Activated CD8-positive, alpha-beta memory T cell treated with anti-CD3 and anti-CD28 coated beads, Interleukin-2, amount 10 ng/mL, durations not matched to agents 7 days and 5 days (primary cell): ENCODE measurements at regions not wholly inside any gene's neighbourhood (a gene's known extent, or its start where the extent isn't known, plus 50 kb on each side); places are given as distances from the start of the nearest gene placed in this dataset.

Experiments
- ATAC-seq: fragments of 150-1000 bp; cut with Tn5 transposase; one replicate; pipeline ENCODE4 v1.10.0; 2021; ENCODE audit warnings: moderate library complexity
- CTCF ChIA-PET: fragments of 350-600 bp; sonication (Branson Sonifier 250); formaldehyde crosslinking; loops from one replicate; lab custom pipeline; 2021; ENCODE audit warnings: antibody characterized with exemption; lab: Charles Lee
- DNase-seq: peaks from one replicate; pipeline ENCODE4 v3.0.0-alpha.2; 2020
- H3K27ac Mint-ChIP-seq: one replicate; pipeline ENCODE4 v1.8.0; 2021; ENCODE audit warnings: mild to moderate bottlenecking, mixed read lengths
- H3K27me3 Mint-ChIP-seq: one replicate; pipeline ENCODE4 v1.8.0; 2021; ENCODE audit warnings: mixed read lengths
- H3K36me3 Mint-ChIP-seq: one replicate; pipeline ENCODE4 v1.8.0; 2021; ENCODE audit warnings: mild to moderate bottlenecking, mixed read lengths
- H3K4me1 Mint-ChIP-seq: one replicate; pipeline ENCODE4 v1.8.0; 2021; ENCODE audit warnings: mixed read lengths
- H3K4me3 Mint-ChIP-seq: one replicate; pipeline ENCODE4 v1.8.0; 2021; ENCODE audit warnings: mild to moderate bottlenecking, moderate library complexity, mixed read lengths
- H3K9me3 Mint-ChIP-seq: one replicate; pipeline ENCODE4 v1.8.0; 2022; ENCODE audit warnings: low read depth, mixed read lengths

- CTCF ChIA-PET, result no interaction called here
- no peak for DNase-seq
- Mint-ChIP-seq H3K4me3 (no peak overlapping the region), H3K27ac (no peak overlapping the region), H3K27me3 (no peaks in the 10 kb centered on the region), H3K9me3 (peaks cover 3% of the 10 kb centered on the region), H3K4me1 (no peaks in the 10 kb centered on the region), H3K36me3 (no peaks in the 10 kb centered on the region)
- ATAC-seq, result no peak
These were observed 855.8 kb upstream of the LRRC4C start for GRCh38 chr11:42315267-42315666.

DNA sequence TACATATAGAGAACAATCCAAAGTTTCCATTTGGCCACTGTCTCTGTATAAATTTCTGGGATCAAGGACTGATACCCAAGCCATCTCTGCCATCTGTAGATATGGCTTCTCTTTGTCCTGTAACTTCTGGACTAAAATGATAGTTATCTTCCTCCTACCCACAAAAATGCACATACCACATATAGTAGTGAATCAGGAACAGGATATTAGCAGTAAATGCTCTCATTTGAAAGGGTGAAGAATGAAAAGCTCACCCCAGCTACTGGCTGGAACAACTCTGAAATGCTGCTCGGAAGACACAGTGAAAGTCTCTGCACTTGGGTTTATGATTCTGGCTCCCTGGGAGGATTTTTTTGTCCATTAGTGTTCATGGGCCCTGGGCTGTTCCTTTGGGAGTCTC is 856.4 kb upstream of the LRRC4C start:
- CTCF ChIA-PET, result no interaction called here
- no peak overlapping the region for H3K27ac Mint-ChIP-seq

DNA sequence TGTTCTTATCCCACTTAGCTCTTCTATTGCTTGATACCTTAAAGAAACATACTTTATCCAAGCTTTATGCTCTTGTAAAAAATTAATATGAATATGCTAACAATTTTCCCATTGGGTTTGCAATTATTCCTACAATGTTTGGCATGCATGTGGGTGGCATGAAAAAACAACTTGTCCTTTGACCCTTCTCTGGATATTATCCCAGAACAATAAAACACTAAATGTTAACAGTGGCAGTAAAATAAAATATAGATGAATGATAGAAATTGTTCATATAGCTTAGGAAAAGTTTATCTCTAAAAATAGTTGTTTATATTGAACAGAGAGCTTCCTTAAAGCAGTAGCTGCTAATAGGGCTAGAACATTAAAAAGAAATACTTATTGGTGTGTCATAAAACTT is 860.5 kb upstream of the LRRC4C start:
- Mint-ChIP-seq H3K36me3 (no peaks in the 10 kb centered on the region), H3K27ac (no peak overlapping the region), H3K27me3 (no peaks in the 10 kb centered on the region), H3K4me3 (no peak overlapping the region), H3K9me3 (peaks cover 5% of the 10 kb centered on the region), H3K4me1 (no peaks in the 10 kb centered on the region)
- no peak for ATAC-seq
- CTCF ChIA-PET, result no interaction called here
- no peak for DNase-seq

More for the DNA sequence above, 856.4 kb upstream of the LRRC4C start:
- Mint-ChIP-seq H3K4me1 (no peaks in the 10 kb centered on the region), H3K9me3 (peaks cover 3% of the 10 kb centered on the region), H3K36me3 (no peaks in the 10 kb centered on the region), H3K4me3 (no peak overlapping the region), H3K27me3 (no peaks in the 10 kb centered on the region)
- DNase-seq (no peak), ATAC-seq (no peak)

GRCh38 chr11:42329929-42330565 is 870.6 kb upstream of the LRRC4C start:
- H3K4me1 Mint-ChIP-seq, result no peaks in the 10 kb centered on the region
- no peaks in the 10 kb centered on the region for H3K36me3 Mint-ChIP-seq
- DNase-seq (no peak), ATAC-seq (no peak)
- H3K9me3 Mint-ChIP-seq, result peaks cover 8% of the 10 kb centered on the region
- H3K27ac Mint-ChIP-seq, result no peak overlapping the region
- no peak overlapping the region for H3K4me3 Mint-ChIP-seq
- CTCF ChIA-PET, result no interaction called here
- H3K27me3 Mint-ChIP-seq, result no peaks in the 10 kb centered on the region

DNA sequence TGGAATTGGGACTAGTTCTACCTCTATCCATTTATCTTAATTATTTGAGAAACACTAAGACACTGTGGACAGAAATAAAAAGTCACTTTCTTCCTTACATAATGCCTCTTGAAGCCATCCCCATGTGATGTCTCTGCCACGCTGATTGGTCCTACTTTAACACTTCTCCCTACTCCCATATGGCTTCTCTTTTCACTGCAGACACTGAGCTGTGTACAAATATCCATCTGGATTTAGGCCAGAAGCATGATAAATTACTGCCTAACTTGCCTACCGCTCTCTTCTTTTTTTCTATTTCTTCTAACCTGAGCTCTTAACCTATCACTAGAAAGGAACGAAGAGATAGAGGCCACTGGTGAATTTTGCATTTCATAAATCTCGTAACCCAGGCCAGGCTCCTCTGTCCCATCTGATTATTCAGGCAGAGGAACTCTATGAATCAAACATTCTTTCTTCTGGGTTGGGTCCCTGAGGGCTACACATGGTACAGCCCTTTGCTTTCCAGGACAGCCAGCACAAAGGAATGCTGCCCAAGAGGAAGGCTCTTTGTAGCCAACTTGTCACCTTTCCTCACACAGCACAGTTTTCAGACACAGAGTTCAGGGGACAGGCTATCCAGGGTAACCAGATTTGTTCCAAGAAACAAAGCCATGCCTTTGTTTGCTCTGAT is 878.5 kb upstream of the LRRC4C start:
- Mint-ChIP-seq H3K27ac (no peak overlapping the region), H3K4me3 (no peak overlapping the region), H3K9me3 (peaks cover 11% of the 10 kb centered on the region)

DNA sequence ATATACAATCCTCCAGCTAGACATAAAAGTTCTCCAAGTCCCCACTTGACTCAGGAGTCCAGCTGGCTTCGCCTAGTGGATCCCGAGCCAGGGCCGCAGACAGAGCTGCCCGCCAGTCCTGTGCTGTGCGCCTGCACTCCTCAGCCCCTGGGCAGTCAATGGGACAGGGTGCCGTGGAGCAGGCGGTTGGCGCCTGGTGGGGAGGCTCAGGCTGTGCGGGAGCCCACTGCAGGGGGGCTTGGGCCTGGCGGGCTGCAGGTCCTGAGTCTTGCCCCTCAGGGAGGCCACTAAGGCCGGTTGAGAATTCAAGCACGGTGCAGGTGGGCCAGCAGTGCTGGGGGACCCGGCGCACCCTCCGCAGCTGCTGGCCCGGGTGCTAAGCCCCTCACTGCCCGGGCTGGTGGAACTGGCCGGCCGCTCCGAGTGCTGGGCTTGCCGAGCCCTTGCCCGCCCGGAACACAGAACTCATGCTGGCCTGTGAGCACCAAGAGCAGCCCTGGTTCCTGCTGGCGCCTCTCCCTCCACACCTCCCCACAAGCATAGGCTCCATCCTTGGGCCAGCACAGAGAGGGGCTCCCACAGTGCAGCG is 884.8 kb upstream of the LRRC4C start:
- ATAC-seq (no peak), DNase-seq (no peak)
- no peaks in the 10 kb centered on the region for H3K4me1 Mint-ChIP-seq
- no peaks in the 10 kb centered on the region for H3K36me3 Mint-ChIP-seq
- no peak overlapping the region for H3K4me3 Mint-ChIP-seq
- no peak overlapping the region for H3K27ac Mint-ChIP-seq
- CTCF ChIA-PET, result no interaction called here
- no peaks in the 10 kb centered on the region for H3K27me3 Mint-ChIP-seq
- H3K9me3 Mint-ChIP-seq, result peaks cover 9% of the 10 kb centered on the region

More for the DNA sequence above, 878.5 kb upstream of the LRRC4C start:
- Mint-ChIP-seq H3K4me1 (no peaks in the 10 kb centered on the region), H3K36me3 (peaks cover 2% of the 10 kb centered on the region), H3K27me3 (no peaks in the 10 kb centered on the region)
- DNase-seq (no peak), ATAC-seq (no peak)
- CTCF ChIA-PET, result no interaction called here

GRCh38 chr11:42345933-42346332 is 886.5 kb upstream of the LRRC4C start:
- Mint-ChIP-seq H3K36me3 (no peaks in the 10 kb centered on the region), H3K9me3 (peaks cover 18% of the 10 kb centered on the region), H3K27ac (no peak overlapping the region), H3K4me1 (no peaks in the 10 kb centered on the region), H3K4me3 (no peak overlapping the region), H3K27me3 (no peaks in the 10 kb centered on the region)
- ATAC-seq (no peak), DNase-seq (no peak)
- CTCF ChIA-PET, result no interaction called here

DNA sequence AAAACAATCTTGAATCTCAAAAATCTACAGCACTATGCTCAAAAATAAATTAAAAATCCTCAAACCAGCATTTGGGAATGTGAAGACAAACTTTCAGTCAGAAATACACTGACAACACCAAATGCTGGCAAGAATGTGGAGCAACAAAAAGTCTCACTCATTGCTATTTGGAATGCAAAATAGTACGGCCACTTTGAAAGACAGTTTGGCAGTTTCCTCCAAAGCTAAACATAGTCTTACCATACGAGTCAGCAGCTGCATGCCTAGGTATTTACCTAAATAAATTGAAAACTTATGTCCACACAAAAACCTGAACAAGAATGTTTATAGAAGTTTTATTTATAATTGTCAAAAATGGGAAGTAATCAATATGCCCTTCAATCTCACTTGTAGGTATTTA is 904.2 kb upstream of the LRRC4C start:
- Mint-ChIP-seq H3K36me3 (no peaks in the 10 kb centered on the region), H3K4me1 (no peaks in the 10 kb centered on the region), H3K27me3 (no peaks in the 10 kb centered on the region), H3K27ac (no peak overlapping the region), H3K9me3 (peaks cover 13% of the 10 kb centered on the region), H3K4me3 (no peak overlapping the region)
- CTCF ChIA-PET, result no interaction called here
- ATAC-seq, result no peak
- DNase-seq, result no peak

GRCh38 chr11:42390116-42390515 is 921.7 kb upstream of the API5 start:
- Mint-ChIP-seq H3K27me3 (no peaks in the 10 kb centered on the region), H3K4me1 (no peaks in the 10 kb centered on the region), H3K9me3 (peaks cover 9% of the 10 kb centered on the region), H3K36me3 (no peaks in the 10 kb centered on the region), H3K4me3 (no peak overlapping the region), H3K27ac (no peak overlapping the region)
- DNase-seq (no peak), ATAC-seq (no peak)
- CTCF ChIA-PET, result no interaction called here

DNA sequence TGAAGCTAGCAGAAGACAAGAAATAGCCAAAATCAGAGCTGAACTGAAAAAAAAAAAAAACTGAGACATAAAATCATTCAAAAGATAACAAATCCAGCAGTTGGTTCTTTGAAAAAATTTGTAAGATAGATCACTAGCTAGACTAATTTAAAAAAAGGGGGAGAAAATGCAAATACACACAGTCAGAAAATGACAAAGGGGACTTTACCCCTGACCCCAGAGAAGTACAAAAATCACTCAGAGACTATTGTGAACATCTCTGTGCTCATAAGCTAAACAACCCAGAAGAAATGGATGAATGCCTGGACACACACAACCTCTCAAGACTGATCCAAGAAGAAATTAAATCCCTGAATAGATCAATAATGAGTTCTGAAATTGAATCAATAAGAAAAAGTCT is 914.3 kb upstream of the API5 start:
- H3K9me3 Mint-ChIP-seq, result peaks cover 4% of the 10 kb centered on the region
- no peaks in the 10 kb centered on the region for H3K27me3 Mint-ChIP-seq
- no peaks in the 10 kb centered on the region for H3K4me1 Mint-ChIP-seq
- ATAC-seq (no peak), DNase-seq (no peak)
- H3K4me3 Mint-ChIP-seq, result no peak overlapping the region
- CTCF ChIA-PET, result no interaction called here
- H3K27ac Mint-ChIP-seq, result no peak overlapping the region
- no peaks in the 10 kb centered on the region for H3K36me3 Mint-ChIP-seq

DNA sequence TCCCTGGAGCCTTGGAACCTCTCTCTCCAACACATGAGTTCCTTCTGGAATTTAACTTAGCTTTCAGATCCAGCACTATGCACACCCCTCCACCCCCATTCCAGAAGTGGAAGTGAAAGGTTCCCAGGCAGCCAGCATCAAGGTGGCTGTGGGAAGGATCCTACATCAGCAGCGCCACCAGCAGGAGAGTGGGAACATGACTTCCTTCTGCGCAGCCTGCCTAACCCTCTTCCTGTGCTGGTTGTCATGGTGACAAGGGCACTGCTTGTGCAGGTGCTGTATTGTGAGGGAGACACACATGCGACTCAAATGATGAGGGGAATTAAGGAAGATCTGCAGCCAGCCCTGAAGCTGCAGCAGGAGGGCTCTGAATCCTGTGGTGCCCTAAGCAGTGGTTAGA is 904.5 kb upstream of the API5 start:
- Mint-ChIP-seq H3K27me3 (no peaks in the 10 kb centered on the region), H3K4me1 (no peaks in the 10 kb centered on the region), H3K4me3 (no peak overlapping the region), H3K36me3 (no peaks in the 10 kb centered on the region), H3K9me3 (peaks cover 12% of the 10 kb centered on the region), H3K27ac (no peak overlapping the region)
- ATAC-seq (no peak), DNase-seq (no peak)
- CTCF ChIA-PET, result no interaction called here

- H3K27me3 Mint-ChIP-seq, result no peaks in the 10 kb centered on the region
- H3K4me1 Mint-ChIP-seq, result no peaks in the 10 kb centered on the region
- no peak overlapping the region for H3K4me3 Mint-ChIP-seq
- no peak for ATAC-seq
- H3K27ac Mint-ChIP-seq, result no peak overlapping the region
- DNase-seq, result no peak
- CTCF ChIA-PET, result interaction anchor here (0.6 kb wide), 1 partner anchor 968 kb away, joined by 3 read pairs; no protein-coding TSS in a partner anchor
- H3K9me3 Mint-ChIP-seq, result peaks cover 13% of the 10 kb centered on the region
- H3K36me3 Mint-ChIP-seq, result no peaks in the 10 kb centered on the region
These were observed 901.4 kb upstream of the API5 start for GRCh38 chr11:42410251-42410955.

GRCh38 chr11:42412590-42412989 is 899.2 kb upstream of the API5 start:
- Mint-ChIP-seq H3K27ac (no peak overlapping the region), H3K4me3 (no peak overlapping the region), H3K4me1 (no peaks in the 10 kb centered on the region), H3K9me3 (peaks cover 11% of the 10 kb centered on the region), H3K36me3 (no peaks in the 10 kb centered on the region), H3K27me3 (no peaks in the 10 kb centered on the region)
- no peak for ATAC-seq
- no peak for DNase-seq
- CTCF ChIA-PET, result no interaction called here

DNA sequence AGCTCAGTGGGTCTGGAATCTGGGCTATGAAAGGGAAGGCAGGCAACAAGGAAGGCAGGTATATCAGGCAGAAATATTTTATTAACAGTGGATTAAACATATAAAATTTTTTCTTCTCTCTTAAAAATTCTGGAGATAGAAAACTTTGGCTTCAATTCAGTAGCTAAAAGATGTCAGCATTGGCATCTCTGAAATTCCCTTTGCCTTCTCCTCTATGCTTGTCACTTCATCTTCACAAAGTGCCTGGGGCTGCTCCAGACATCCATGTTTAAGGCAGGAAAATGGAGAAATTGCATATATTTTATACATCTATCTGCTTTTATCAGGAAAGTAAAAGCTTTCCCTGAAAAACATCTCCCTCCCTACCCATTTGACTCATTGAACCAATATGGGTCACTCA is 894.1 kb upstream of the API5 start:
- CTCF ChIA-PET, result no interaction called here
- H3K4me3 Mint-ChIP-seq, result no peak overlapping the region
- peaks cover 6% of the 10 kb centered on the region for H3K9me3 Mint-ChIP-seq
- H3K27ac Mint-ChIP-seq, result no peak overlapping the region
- no peaks in the 10 kb centered on the region for H3K4me1 Mint-ChIP-seq
- no peak for ATAC-seq
- DNase-seq, result no peak
- H3K36me3 Mint-ChIP-seq, result no peaks in the 10 kb centered on the region
- no peaks in the 10 kb centered on the region for H3K27me3 Mint-ChIP-seq
